IMR-90 (cell line): ENCODE measurements at regions not wholly inside any gene's neighbourhood (a gene's known extent, or its start where the extent isn't known, plus 50 kb on each side); places are given as distances from the start of the nearest gene placed in this dataset.

Experiments
- ATAC-seq: fragments of 200-7000 bp; cut with Tn5 transposase; 2 replicates; pipeline ENCODE4 v1.9.1; 2020; ENCODE audit warnings: low read depth, mild to moderate bottlenecking, moderate library complexity
- BruUV-seq: library from RNA; stranded (reverse); fragments of 400-500 nt; replicated peaks from 2 replicates; lab custom pipeline; 2021; lab: Mats Ljungman, UMichigan
- CTCF ChIA-PET: fragments of 300-600 bp; formaldehyde crosslinking; extraction: SDS; loops from one replicate; lab custom pipeline; 2021; ENCODE audit warnings: antibody characterized with exemption; lab: Yijun Ruan, JAX
- POLR2A ChIA-PET: fragments of 300-600 bp; sonication (Branson Sonifier 250); formaldehyde crosslinking; loops from one replicate; lab custom pipeline; 2022; ENCODE audit warnings: antibody characterized with exemption; ENCODE audit not compliant: unreplicated experiment; lab: Charles Lee
- DNase-seq: peaks from one replicate; pipeline ENCODE4 v3.0.0; 2013
- H2AFZ ChIP-seq: replicated peaks from 2 replicates; pipeline ENCODE3; 2013; ENCODE audit warnings: low read length, mild to moderate bottlenecking; ENCODE audit not compliant: poor library complexity
- H2AK5ac ChIP-seq: 2 replicates; pipeline ENCODE4 v1.6.1; 2013; ENCODE audit warnings: low read depth, low read length, inconsistent platforms
- H2AK9ac ChIP-seq: replicated peaks from 2 replicates; pipeline ENCODE3; 2013; ENCODE audit warnings: mild to moderate bottlenecking, low read depth, low read length, moderate library complexity; ENCODE audit not compliant: poor library complexity
- H2BK120ac ChIP-seq: 2 replicates; pipeline ENCODE4 v1.6.1; 2013; ENCODE audit warnings: low read depth, low read length, inconsistent platforms
- H2BK15ac ChIP-seq: 3 replicates; pipeline ENCODE4 v1.6.1; 2013; ENCODE audit warnings: low read depth, low read length, inconsistent platforms
- H2BK20ac ChIP-seq: 2 replicates; pipeline ENCODE4 v1.6.1; 2013; ENCODE audit warnings: low read depth, mild to moderate bottlenecking, inconsistent platforms, low read length, moderate library complexity
- H2BK5ac ChIP-seq: 2 replicates; pipeline ENCODE4 v1.6.1; 2013; ENCODE audit warnings: mild to moderate bottlenecking, low read depth, low read length, inconsistent platforms; ENCODE audit not compliant: poor library complexity, severe bottlenecking
- H3K14ac ChIP-seq: replicated peaks from 2 replicates; pipeline ENCODE4 v1.6.1; 2013; ENCODE audit warnings: low read depth, low read length, inconsistent platforms
- H3K18ac ChIP-seq: 2 replicates; pipeline ENCODE4 v1.6.1; 2013; ENCODE audit warnings: low read depth, low read length, control low read depth
- H3K23ac ChIP-seq: 2 replicates; pipeline ENCODE4 v1.6.1; 2013; ENCODE audit warnings: low read depth, low read length, inconsistent platforms
- H3K27ac ChIP-seq: 2 replicates; pipeline ENCODE4 v1.5.1; 2013; ENCODE audit warnings: mild to moderate bottlenecking, control low read depth, low read length; ENCODE audit not compliant: insufficient read depth
- H3K27me3 ChIP-seq: 2 replicates; pipeline ENCODE4 v1.6.1; 2013; ENCODE audit warnings: low read length; ENCODE audit not compliant: control insufficient read depth, insufficient read depth
- H3K36me3 ChIP-seq: 2 replicates; pipeline ENCODE4 v1.6.1; 2013; ENCODE audit warnings: low read length, mixed read lengths; ENCODE audit not compliant: control insufficient read depth, insufficient read depth
- H3K4ac ChIP-seq: 2 replicates; pipeline ENCODE4 v1.6.1; 2013; ENCODE audit warnings: low read depth, low read length, inconsistent platforms
- H3K4me1 ChIP-seq: 2 replicates; pipeline ENCODE4 v1.6.1; 2013; ENCODE audit warnings: low read length, mixed read lengths; ENCODE audit not compliant: control insufficient read depth, insufficient read depth
- H3K4me2 ChIP-seq: 2 replicates; pipeline ENCODE4 v1.6.1; 2013; ENCODE audit warnings: low read depth, mild to moderate bottlenecking, control low read depth, low read length, moderate library complexity
- H3K4me3 ChIP-seq: 2 replicates; pipeline ENCODE4 v1.5.1; 2013; ENCODE audit warnings: low read depth, mild to moderate bottlenecking, control low read depth, low read length, moderate library complexity; ENCODE audit not compliant: insufficient read depth
- H3K56ac ChIP-seq: 2 replicates; pipeline ENCODE4 v1.6.1; 2013; ENCODE audit warnings: low read length, inconsistent platforms; ENCODE audit not compliant: insufficient read depth; ENCODE audit errors: extremely low read depth
- H3K79me1 ChIP-seq, 2 experiments: 2 replicates each; pipeline ENCODE4 v1.6.1; 2013; ENCODE audit warnings: low read length in 2 of 2, inconsistent platforms in 1 of 2, low read depth in 1 of 2
- H3K9ac ChIP-seq: 2 replicates; pipeline ENCODE4 v1.6.1; 2013; ENCODE audit warnings: low read depth, low read length, control low read depth
- H3K9me1 ChIP-seq: 2 replicates; pipeline ENCODE4 v1.6.1; 2013; ENCODE audit warnings: low read length, inconsistent platforms; ENCODE audit not compliant: insufficient read depth
- H3K9me3 ChIP-seq: 2 replicates; pipeline ENCODE4 v1.6.1; 2013; ENCODE audit warnings: low read length; ENCODE audit not compliant: control insufficient read depth, insufficient read depth
- H4K20me1 ChIP-seq: 2 replicates; pipeline ENCODE4 v1.6.1; 2013; ENCODE audit warnings: low read length, inconsistent platforms; ENCODE audit not compliant: insufficient read depth
- H4K5ac ChIP-seq: 2 replicates; pipeline ENCODE4 v1.6.1; 2013; ENCODE audit warnings: mild to moderate bottlenecking, low read depth, low read length, control low read depth
- H4K8ac ChIP-seq, 2 experiments: 2 replicates each; pipeline ENCODE4 v1.6.1; 2013; ENCODE audit warnings: low read depth in 2 of 2, low read length in 2 of 2, control low read depth in 1 of 2, inconsistent platforms in 1 of 2
- H4K91ac ChIP-seq: 2 replicates; pipeline ENCODE4 v1.6.1; 2013; ENCODE audit warnings: low read depth, low read length, inconsistent platforms; ENCODE audit not compliant: insufficient read depth
- ELK1 ChIP-seq: fragments of 150-350 bp; IDR thresholded peaks from 2 replicates; pipeline ENCODE4 v1.6.1; 2016; ENCODE audit warnings: low read depth, mild to moderate bottlenecking, low read length, moderate library complexity, borderline replicate concordance
- POLR2A ChIP-seq: IDR thresholded peaks from 2 replicates; pipeline ENCODE4 v1.6.1; 2012; ENCODE audit warnings: mild to moderate bottlenecking, low read depth, low read length
- RCOR1 ChIP-seq: IDR thresholded peaks from 2 replicates; pipeline ENCODE4 v1.6.1; 2012; ENCODE audit warnings: mild to moderate bottlenecking, low read length, improper control_type of control experiment; ENCODE audit not compliant: insufficient replicate concordance
- SMC3 ChIP-seq: fragments of 150-350 bp; IDR thresholded peaks from 2 replicates; pipeline ENCODE4 v1.6.1; 2016; ENCODE audit warnings: low read depth, mild to moderate bottlenecking, antibody characterized with exemption, low read length, moderate library complexity
- WGBS, 2 experiments: methylation state at CpG; one replicate each; pipeline versions ENCODE4 v1.1.5 to v1.1.7; 2013; ENCODE audit warnings: missing lambda C conversion rate in 2 of 2; ENCODE audit not compliant: insufficient read length in 1 of 2; ENCODE audit errors: extremely low coverage in 2 of 2; 5-methylcytosine and 5-hydroxymethylcytosine counted together
- dilution Hi-C: fragments of 300-500 bp; cut with HindIII; formaldehyde crosslinking; loops from one replicate; pipeline ENCODE4 v1.14.3; 2018; ENCODE audit warnings: low sequenced_read_pairs; ENCODE audit not compliant: unreplicated experiment
- in situ Hi-C: fragments of 300-500 bp; cut with MboI; formaldehyde crosslinking; loops from 3 replicates; pipeline ENCODE4 v1.14.3; 2019; ENCODE audit warnings: low sequenced_read_pairs, inconsistent platforms, mixed read lengths
- intact Hi-C: fragments of 100-400 bp; cut with micrococcal nuclease; formaldehyde crosslinking; loops from 2 replicates; pipeline ENCODE4 v1.10.0; 2022

GRCh38 chr9:90741036-90741435 lies 60.6 kb upstream of the SYK start:
- H2AK5ac ChIP-seq, result no peak overlapping the region
- H3K9ac ChIP-seq, result no peak overlapping the region
- H2BK5ac ChIP-seq, result no peak overlapping the region
- no peak overlapping the region for H2BK120ac ChIP-seq
- H3K4me3 ChIP-seq, result no peak overlapping the region
- no peak overlapping the region for H2BK15ac ChIP-seq
- H3K4me2 ChIP-seq, result no peak overlapping the region
- BruUV-seq, result no TSS peak
- H4K91ac ChIP-seq, result no peak overlapping the region
- H3K27me3 ChIP-seq, result no peaks in the 10 kb centered on the region
- no peaks in the 10 kb centered on the region for H3K9me1 ChIP-seq
- no CpG with 5 or more reads among the region's 1 CpG for WGBS, 2 experiments
- H3K14ac ChIP-seq, result no peak overlapping the region
- H3K56ac ChIP-seq, result no peak overlapping the region
- TF ChIP-seq SMC3 (no peak), ELK1 (no peak), RCOR1 (no peak), POLR2A (no peak)
- no peak overlapping the region for H2BK20ac ChIP-seq
- H2AK9ac ChIP-seq, result no peak overlapping the region
- no peak overlapping the region for H4K8ac ChIP-seq
- in situ Hi-C loops (no loop called here), dilution Hi-C loops (no loop called here), intact Hi-C loops (no loop called here)
- no peak overlapping the region for H3K4ac ChIP-seq
- no peak overlapping the region for H4K5ac ChIP-seq
- no peak overlapping the region for H3K23ac ChIP-seq
- ChIA-PET POLR2A (no interaction called here), CTCF (no interaction called here)
- no peak overlapping the region for H3K27ac ChIP-seq
- H3K79me1 ChIP-seq, result no peaks in the 10 kb centered on the region
- DNase-seq (no peak), ATAC-seq (no peak)
- H3K36me3 ChIP-seq, result no peaks in the 10 kb centered on the region
- no peaks in the 10 kb centered on the region for H4K20me1 ChIP-seq
- H2AFZ ChIP-seq, result no peak overlapping the region
- no peak overlapping the region for H3K18ac ChIP-seq
- no peaks in the 10 kb centered on the region for H3K9me3 ChIP-seq
- no peaks in the 10 kb centered on the region for H3K4me1 ChIP-seq
